SIG-M5 treated with dmso at 0.1 percent for 504 hours (cell line): ENCODE measurements at regions not wholly inside any gene's neighbourhood (a gene's known extent, or its start where the extent isn't known, plus 50 kb on each side); places are given as distances from the start of the nearest gene placed in this dataset.
"Not testable (repeated sequence)": the region's sequence is repeated elsewhere in the genome, so short reads cannot be mapped to it uniquely, and the experiment has no call there.

ENCODE experiments used
- DNase-seq: peaks from one replicate; lab custom pipeline; 2025; ENCODE audit not compliant: unreplicated experiment; lab: John Stamatoyannopoulos, UW

GRCh38 chr6:1156411-1156810 is 155.5 kb upstream of the FOXQ1 start:
- DNase-seq = not testable (repeated sequence)

DNA sequence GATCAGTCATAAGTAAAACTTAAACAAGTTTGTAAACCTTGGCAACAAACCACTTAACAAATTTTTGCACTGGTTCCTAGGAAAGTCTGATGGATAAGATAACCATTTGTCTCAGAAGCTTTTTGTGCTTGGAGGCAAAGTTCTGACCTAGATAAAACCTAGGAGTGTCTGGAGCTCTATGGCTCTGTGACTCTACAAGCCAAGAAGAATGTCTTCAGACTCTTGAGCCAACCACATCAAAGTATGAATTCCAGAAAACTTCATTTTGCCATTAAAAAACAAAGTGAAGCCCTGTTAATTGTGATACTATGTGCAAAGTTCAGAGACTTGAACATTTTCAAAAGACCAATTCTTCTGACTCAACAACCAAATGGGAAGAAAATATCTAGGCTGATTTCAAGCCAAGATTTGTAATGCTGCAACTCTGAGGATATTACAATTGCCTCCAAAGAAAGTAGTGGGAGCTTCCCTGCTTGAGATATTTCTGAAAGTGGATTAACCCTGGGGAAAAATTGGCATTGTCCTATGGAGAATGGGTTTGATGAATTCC is 158.1 kb upstream of the FOXQ1 start:
- DNase-seq = no peak

GRCh38 chr6:1146500-1146899 is 165.4 kb upstream of the FOXQ1 start:
- DNase-seq = no peak

DNA sequence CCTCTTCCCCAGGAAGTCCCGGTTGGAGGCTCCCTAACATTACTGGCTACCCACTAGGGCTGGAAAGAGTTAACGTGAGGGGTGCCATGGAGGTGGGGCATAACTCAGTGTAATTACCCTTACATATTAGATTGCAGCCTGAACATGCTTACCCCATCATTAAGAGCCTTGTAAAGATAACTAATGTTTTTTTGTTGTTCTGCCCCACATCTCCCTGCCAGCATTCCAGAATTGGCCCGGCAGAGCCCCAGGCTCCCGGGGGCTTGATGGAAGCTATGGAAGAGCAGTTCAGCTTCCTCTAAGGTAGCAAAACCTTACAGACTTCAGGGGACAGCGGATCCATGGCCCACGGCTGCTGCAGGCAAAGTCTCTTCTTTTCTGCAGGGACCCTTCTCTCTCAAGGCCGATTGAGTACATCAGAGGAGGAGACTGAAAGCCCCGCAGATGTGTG is 166.1 kb upstream of the FOXQ1 start:
- DNase-seq = no peak

DNA sequence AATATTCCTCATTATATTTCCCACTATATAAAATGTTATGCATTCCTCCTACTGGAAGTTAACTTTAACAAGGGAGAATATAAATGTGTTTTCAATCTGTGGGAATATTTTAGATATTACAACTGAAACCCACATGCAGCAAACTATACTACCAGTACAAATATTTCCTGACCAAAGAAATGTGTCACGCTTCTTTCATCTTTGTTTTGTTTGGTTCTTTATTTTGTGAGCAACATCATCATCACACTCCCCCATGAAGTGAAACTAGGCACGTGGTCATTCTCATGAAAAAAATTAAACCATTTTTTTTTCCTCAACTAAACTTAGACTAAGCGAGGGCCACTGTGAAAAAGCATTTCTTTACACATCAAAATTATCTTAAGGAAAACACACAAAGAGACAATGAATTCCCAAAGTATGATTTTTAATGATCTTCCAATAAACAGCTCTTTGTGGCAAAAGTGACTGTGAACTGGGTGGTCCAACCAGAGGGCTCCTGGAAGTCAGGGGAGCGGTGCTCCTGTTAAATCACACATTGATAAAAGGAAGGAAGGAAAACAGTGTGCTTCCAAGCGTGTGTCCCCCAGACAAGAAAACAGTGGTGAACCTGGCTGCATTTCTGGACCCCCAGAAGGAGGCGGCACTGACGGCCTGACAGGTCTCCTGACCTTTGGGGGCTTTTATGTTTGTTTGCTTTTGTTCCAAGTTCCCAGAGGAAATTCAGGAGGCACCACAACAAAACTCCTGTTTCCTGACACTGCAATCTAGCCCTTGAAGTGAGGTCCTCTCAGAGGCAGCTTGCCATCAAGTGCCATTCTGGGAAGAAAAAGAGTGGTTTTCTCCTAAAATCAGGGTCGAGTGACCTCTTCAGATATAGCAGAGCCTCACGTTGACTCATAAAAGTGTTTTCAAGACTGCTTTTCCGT is 166.8 kb upstream of the FOXQ1 start:
- DNase-seq = no peak

- DNase-seq = no peak
Observed at GRCh38 chr6:1143655-1144054, 168.2 kb upstream of the FOXQ1 start.

- no peak for DNase-seq
Observed at GRCh38 chr6:1139155-1139890, 172.6 kb upstream of the FOXQ1 start.

GRCh38 chr6:1137849-1138248 is 174.0 kb upstream of the FOXQ1 start:
- DNase-seq = no peak

DNA sequence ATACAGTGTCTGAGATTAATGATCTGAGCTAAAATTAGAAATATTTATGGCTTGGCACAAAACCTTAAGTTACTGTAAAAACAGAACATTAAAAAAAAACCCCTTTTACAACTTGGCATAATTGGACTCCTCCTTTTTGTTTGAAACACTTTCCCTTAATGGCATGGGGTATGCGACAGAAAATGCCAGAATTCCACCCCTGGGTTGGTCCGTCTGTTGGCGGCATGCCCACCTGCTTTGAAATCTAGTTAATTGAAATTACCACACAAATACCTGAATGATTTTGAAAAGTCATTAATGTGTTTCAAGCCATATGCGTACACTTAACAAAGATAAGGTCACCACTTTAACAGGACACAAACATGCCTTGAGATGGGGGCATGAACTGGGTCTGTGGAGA is 175.1 kb upstream of the FOXQ1 start:
- DNase-seq = no peak

GRCh38 chr6:1136415-1136774 is 175.5 kb upstream of the FOXQ1 start:
- DNase-seq = no peak

DNA sequence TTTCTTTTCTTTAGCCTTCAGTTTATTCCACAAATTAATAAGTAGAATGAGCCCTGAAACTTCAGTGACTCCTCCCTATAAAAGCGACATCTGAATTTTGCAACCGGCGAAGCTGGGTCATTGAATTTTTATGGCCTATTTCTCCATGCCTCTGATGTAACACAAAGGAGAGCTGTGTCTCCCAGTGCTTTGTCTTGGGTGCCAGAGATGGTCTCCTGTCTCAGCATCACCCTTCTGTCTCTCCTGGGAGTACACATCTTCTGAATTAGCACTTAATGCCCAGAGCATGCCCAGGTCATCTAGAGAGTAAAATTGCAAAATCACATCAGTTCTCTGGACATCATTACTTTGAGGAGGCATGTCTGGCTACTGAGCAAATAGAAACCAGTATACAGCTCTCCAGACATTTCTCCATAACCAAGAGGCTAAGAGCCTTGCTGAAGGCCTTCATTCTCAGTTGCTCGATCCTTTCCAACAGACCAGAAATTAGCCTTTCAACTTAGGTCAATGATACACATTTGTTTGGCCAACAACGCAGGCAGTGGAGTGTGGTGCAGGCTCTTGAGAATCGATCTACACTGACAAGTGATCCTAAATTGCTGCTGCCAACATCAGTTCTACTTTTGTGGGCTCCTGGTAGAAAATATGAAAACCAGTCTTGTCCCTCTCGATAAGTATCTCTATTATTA is 176.0 kb upstream of the FOXQ1 start:
- no peak for DNase-seq

- no peak for DNase-seq
Observed at GRCh38 chr6:1131285-1132079, 180.4 kb upstream of the FOXQ1 start.

DNA sequence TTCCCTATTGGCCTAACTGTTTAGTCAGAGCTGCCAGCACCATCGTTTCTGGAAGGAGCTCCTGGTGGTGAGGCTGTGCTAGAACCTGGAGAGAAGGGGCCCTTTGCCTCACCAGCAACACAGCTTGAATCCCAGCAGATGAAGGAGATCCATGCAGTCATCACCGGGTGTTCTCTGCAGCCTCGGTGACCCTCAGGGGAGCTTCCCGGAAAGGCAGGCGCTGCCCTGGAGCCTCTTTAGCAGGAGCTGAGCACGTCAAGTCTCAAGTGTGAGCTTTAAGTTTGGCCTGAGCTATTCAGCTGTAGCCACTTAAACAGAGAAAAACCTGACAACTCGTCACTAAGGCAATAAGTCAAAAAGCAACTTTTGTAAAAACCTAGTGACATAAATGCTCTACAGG is 181.2 kb upstream of the FOXQ1 start:
- DNase-seq = no peak

- no peak for DNase-seq
Observed at GRCh38 chr6:1129131-1129530, 182.8 kb upstream of the FOXQ1 start.

- no peak for DNase-seq
Observed at GRCh38 chr6:1127597-1128288, 184.2 kb upstream of the FOXQ1 start.

DNA sequence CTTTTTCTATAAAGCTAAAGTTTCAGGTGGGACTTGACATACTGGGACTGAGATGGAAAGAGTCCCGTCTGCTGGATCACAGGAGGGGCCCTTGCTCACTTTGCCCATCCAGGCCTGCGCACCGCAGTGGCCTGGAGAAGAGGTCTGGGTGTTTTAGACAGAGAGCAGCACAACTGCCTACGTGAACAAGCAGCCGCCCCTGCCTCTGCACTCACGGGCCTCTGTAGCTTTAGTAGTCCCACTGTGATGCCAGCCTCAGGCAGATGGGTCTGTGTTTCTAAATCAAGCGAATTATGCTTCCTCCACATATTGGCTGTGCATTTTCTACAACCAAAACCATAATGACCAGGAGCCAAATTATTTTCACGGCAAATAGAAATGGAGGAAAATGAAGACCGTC is 184.8 kb upstream of the FOXQ1 start:
- no peak for DNase-seq

DNA sequence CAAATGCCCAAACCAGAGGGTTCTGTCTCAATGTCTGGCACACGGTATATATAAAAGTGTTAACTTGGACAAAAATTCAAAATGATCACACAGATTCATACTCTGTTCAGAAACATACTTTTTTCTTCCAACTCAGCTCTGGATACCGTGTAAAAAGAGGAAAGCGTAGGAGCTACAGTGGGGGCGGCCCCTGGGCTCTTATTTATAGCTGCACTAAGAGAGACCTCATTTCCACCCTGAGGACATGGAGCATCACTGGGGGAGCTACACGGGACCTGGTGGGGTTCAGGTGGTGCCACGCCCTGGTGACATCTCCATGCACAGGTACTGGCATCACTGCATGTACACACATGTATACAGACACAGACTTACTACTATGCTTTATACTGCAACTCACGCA is 185.9 kb upstream of the FOXQ1 start:
- DNase-seq = no peak

DNA sequence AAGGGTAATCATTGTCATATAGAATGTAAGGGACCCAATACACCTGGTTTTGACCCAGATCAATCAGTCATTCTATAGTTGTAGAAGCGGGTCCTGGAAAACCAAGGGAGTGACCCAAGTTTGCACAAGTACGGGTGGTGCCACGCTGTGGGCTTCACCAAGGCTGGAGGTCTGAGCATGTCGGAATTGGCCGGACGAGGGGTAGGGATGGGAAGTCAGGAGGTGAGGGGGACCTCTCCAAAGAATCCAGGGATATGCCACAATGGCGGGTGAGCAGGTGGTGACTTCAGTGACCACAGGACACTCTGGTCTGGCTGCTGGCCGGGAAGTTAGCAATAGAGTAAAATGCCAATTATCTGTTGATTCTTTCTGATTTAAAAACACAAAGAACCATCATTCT is 186.6 kb upstream of the FOXQ1 start:
- no peak for DNase-seq

GRCh38 chr6:1124885-1125284 is 187.0 kb upstream of the FOXQ1 start:
- no peak for DNase-seq
